ENCODE measurements at regions not wholly inside any gene's neighbourhood (a gene's known extent, or its start where the extent isn't known, plus 50 kb on each side); places are given as distances from the start of the nearest gene placed in this dataset.

DNA sequence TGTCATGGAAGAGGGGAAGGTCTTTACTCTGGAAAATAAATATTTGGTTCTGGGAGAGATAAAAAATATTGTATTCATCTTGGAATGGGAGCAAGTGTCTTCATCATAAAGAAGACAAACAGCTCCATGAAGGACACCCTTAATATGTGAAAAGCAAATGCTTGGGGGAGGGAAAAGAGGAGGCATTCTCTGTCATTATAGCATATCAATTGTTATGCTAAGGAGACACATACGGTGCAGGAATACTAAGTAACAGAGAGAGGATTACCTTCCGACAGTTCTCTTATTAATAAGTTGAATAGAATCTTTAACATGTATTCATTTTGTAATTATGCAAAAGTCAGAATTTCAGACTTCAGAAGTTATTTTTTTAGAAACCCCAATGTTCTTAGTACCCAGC is 634.4 kb downstream of the UTRN start:
- TF ChIP-seq, protein P1, sequence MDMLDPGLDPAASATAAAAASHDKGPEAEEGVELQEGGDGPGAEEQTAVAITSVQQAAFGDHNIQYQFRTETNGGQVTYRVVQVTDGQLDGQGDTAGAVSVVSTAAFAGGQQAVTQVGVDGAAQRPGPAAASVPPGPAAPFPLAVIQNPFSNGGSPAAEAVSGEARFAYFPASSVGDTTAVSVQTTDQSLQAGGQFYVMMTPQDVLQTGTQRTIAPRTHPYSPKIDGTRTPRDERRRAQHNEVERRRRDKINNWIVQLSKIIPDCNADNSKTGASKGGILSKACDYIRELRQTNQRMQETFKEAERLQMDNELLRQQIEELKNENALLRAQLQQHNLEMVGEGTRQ (IDR thresholded peaks at IDR 0.05; ENCODE audit: low read length) = no peak
- TF ChIP-seq, protein P2, sequence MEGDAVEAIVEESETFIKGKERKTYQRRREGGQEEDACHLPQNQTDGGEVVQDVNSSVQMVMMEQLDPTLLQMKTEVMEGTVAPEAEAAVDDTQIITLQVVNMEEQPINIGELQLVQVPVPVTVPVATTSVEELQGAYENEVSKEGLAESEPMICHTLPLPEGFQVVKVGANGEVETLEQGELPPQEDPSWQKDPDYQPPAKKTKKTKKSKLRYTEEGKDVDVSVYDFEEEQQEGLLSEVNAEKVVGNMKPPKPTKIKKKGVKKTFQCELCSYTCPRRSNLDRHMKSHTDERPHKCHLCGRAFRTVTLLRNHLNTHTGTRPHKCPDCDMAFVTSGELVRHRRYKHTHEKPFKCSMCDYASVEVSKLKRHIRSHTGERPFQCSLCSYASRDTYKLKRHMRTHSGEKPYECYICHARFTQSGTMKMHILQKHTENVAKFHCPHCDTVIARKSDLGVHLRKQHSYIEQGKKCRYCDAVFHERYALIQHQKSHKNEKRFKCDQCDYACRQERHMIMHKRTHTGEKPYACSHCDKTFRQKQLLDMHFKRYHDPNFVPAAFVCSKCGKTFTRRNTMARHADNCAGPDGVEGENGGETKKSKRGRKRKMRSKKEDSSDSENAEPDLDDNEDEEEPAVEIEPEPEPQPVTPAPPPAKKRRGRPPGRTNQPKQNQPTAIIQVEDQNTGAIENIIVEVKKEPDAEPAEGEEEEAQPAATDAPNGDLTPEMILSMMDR (IDR thresholded peaks at IDR 0.05; ENCODE audit: control extremely low read depth in 1 of 3, insufficient read depth in 1 of 3, low read depth in 1 of 3, low read length in 3 of 3) = no peak
- TF ChIP-seq YY1 (IDR thresholded peaks at IDR 0.05; ENCODE audit: low read depth, low read length) = no peak
- TF ChIP-seq POLR2A (IDR thresholded peaks at IDR 0.05; ENCODE audit: control extremely low read depth in 1 of 2, low read depth in 2 of 2, low read length in 2 of 2) = no peak
- no peak for TF ChIP-seq TAF1 (IDR thresholded peaks at IDR 0.05; ENCODE audit: low read depth, low read length)
- TF ChIP-seq, protein P3, sequence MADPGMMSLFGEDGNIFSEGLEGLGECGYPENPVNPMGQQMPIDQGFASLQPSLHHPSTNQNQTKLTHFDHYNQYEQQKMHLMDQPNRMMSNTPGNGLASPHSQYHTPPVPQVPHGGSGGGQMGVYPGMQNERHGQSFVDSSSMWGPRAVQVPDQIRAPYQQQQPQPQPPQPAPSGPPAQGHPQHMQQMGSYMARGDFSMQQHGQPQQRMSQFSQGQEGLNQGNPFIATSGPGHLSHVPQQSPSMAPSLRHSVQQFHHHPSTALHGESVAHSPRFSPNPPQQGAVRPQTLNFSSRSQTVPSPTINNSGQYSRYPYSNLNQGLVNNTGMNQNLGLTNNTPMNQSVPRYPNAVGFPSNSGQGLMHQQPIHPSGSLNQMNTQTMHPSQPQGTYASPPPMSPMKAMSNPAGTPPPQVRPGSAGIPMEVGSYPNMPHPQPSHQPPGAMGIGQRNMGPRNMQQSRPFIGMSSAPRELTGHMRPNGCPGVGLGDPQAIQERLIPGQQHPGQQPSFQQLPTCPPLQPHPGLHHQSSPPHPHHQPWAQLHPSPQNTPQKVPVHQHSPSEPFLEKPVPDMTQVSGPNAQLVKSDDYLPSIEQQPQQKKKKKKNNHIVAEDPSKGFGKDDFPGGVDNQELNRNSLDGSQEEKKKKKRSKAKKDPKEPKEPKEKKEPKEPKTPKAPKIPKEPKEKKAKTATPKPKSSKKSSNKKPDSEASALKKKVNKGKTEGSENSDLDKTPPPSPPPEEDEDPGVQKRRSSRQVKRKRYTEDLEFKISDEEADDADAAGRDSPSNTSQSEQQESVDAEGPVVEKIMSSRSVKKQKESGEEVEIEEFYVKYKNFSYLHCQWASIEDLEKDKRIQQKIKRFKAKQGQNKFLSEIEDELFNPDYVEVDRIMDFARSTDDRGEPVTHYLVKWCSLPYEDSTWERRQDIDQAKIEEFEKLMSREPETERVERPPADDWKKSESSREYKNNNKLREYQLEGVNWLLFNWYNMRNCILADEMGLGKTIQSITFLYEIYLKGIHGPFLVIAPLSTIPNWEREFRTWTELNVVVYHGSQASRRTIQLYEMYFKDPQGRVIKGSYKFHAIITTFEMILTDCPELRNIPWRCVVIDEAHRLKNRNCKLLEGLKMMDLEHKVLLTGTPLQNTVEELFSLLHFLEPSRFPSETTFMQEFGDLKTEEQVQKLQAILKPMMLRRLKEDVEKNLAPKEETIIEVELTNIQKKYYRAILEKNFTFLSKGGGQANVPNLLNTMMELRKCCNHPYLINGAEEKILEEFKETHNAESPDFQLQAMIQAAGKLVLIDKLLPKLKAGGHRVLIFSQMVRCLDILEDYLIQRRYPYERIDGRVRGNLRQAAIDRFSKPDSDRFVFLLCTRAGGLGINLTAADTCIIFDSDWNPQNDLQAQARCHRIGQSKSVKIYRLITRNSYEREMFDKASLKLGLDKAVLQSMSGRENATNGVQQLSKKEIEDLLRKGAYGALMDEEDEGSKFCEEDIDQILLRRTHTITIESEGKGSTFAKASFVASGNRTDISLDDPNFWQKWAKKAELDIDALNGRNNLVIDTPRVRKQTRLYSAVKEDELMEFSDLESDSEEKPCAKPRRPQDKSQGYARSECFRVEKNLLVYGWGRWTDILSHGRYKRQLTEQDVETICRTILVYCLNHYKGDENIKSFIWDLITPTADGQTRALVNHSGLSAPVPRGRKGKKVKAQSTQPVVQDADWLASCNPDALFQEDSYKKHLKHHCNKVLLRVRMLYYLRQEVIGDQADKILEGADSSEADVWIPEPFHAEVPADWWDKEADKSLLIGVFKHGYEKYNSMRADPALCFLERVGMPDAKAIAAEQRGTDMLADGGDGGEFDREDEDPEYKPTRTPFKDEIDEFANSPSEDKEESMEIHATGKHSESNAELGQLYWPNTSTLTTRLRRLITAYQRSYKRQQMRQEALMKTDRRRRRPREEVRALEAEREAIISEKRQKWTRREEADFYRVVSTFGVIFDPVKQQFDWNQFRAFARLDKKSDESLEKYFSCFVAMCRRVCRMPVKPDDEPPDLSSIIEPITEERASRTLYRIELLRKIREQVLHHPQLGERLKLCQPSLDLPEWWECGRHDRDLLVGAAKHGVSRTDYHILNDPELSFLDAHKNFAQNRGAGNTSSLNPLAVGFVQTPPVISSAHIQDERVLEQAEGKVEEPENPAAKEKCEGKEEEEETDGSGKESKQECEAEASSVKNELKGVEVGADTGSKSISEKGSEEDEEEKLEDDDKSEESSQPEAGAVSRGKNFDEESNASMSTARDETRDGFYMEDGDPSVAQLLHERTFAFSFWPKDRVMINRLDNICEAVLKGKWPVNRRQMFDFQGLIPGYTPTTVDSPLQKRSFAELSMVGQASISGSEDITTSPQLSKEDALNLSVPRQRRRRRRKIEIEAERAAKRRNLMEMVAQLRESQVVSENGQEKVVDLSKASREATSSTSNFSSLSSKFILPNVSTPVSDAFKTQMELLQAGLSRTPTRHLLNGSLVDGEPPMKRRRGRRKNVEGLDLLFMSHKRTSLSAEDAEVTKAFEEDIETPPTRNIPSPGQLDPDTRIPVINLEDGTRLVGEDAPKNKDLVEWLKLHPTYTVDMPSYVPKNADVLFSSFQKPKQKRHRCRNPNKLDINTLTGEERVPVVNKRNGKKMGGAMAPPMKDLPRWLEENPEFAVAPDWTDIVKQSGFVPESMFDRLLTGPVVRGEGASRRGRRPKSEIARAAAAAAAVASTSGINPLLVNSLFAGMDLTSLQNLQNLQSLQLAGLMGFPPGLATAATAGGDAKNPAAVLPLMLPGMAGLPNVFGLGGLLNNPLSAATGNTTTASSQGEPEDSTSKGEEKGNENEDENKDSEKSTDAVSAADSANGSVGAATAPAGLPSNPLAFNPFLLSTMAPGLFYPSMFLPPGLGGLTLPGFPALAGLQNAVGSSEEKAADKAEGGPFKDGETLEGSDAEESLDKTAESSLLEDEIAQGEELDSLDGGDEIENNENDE (IDR thresholded peaks at IDR 0.05; ENCODE audit: insufficient replicate concordance, low read length) = no peak
- TF ChIP-seq NRF1 (IDR thresholded peaks at IDR 0.05; ENCODE audit: low read depth, low read length) = no peak
- TF ChIP-seq SRF (IDR thresholded peaks at IDR 0.05; ENCODE audit: low read depth, low read length) = no peak
- TF ChIP-seq CHD2 (IDR thresholded peaks at IDR 0.05; ENCODE audit: low read length) = no peak
- TF ChIP-seq CBX5 (IDR thresholded peaks at IDR 0.05; ENCODE audit: low read depth, low read length) = no peak
- TF ChIP-seq JUN (IDR thresholded peaks at IDR 0.05; ENCODE audit: low read depth, low read length) = no peak
- no peak for TF ChIP-seq EP300 (IDR thresholded peaks at IDR 0.05; ENCODE audit: borderline replicate concordance in 1 of 2, low read depth in 2 of 2, low read length in 2 of 2)

Data from H1 (cell line).